NCI-H1105 treated with DMSO at 0.1 percent for 48 hours (cell line): ENCODE measurements at regions not wholly inside any gene's neighbourhood (a gene's known extent, or its start where the extent isn't known, plus 50 kb on each side); places are given as distances from the start of the nearest gene placed in this dataset.

ENCODE experiments used
- DNase-seq: peaks from one replicate; lab custom pipeline; 2025; lab: John Stamatoyannopoulos, UW

DNA sequence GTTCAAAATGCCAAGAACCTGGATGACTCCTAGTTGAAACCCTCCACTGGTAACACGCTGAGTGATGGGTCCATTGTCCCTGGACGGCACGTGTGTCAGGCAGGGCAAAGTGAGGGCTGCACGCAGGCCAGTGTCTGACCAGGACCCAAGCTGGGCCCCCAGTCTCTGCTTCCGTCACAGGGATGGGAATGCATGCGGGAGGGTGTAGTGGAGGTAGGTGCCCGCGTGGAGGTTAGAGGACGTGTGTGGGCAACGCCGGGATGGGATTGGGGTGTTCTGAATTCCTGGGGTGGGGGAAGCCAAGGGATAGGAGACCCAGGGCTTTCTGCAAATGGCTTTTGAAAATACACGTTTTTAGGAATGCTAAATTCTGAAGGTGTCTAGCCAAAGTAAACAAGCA lies 943.3 kb downstream of the BRD1 start:
- DNase-seq, result no peak

DNA sequence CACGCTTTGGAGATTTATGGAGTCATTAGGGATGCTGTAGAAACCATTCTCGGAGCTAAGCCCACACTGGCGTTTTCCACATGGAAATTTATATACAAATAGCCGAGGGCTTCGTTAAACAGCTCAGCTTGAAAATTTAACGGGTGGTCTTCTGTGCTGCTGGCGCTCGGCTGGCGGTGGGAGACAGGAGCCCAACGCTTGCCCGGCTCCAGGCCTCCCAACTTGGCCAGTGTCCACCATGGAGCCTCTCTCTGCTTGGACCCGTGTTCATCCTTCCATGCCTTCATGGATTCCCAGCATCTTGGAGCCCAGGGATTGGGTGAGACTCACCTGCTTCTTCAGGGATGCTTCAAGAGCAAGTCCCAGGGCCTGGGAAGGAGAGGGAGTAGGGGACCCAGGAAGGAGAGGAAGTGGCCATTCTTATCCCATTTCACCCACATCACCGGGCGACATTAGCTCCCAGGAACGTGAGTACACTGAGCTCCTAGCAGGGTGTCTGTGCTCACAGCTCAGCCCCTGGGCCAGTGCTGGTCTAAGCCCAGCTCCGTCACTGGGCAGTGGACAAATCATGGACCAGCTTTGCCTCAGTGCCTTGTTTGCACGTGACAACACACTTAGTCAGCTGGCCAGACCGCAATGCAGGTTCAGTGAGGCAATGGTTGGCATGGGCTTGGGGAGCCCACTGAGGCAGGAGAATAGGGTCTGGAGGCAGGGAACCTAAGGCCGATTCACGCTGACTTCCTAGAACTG lies 944.3 kb downstream of the BRD1 start:
- no peak for DNase-seq

DNA sequence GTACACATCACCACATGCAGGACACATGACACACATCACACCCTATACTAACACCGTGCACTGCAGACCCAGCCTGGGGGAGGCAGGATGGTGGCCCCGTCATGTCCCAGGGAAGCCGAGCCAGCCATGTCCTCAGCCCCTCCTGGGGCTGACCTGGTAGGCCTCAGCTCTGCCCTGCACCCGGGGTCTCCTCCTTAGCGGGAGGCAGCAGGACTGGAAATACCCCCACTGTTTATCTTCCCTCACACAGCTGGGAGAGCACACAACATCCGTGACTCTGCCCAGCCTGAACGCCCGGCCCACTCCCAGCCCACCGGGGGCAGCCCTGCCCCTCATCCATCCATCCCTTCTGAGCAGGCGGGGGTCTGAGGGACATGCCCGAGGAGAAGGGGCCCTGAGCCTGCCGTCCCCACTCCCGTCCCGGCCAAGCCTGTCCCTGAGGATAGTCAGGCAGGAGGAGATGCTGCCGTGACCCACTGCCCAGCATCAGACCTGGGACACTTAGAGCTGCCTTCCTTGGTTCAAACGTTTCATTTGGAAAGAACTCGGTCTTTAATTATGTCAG lies 945.0 kb downstream of the BRD1 start:
- DNase-seq, result no peak

DNA sequence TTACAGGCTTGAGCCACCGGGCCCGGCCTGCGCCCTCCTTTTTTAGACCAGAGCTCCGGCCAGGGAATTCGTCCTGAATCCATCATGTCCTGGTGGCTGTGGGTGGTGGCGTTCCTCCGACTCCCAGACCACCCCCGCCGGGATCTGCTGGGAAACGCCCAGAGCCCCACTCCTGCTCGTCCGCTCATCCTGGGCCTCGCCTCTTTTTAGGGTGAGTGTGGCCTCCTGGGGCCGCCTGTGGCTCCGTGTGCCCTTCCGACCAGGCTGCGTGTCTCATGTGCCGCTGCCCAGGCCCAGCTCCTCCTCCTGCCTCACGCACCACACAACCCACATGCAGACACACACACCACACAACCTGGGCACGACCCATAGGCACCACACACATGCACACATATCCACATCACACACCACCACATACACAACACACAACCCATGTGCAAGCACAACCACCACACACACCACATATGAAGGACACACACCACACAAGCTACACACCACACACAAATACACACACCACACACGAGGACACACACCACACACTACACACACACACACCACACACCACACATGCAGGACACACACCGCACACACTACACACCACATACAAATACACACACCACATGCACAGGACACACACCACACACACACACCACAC lies 946.2 kb downstream of the BRD1 start:
- no peak for DNase-seq

DNA sequence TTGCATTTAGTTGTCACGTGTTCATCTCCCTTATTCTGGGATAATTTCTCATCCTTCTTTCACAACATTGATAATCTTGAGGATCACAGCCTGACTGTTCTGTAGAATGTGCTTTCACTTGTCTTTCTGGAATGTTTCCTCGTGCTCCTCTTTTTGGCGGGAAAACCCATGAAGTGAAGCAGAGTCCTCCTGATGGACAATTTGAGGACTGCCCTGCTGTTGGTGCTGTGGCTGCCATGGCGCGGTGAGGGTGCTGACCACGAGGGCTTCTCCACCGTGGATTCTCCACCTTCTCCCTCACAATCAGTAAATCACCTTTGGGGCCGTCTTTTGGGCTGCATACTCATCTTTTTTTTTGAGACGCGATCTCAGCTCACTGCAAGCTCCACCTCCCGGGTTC lies 946.9 kb downstream of the BRD1 start:
- DNase-seq, result no peak

DNA sequence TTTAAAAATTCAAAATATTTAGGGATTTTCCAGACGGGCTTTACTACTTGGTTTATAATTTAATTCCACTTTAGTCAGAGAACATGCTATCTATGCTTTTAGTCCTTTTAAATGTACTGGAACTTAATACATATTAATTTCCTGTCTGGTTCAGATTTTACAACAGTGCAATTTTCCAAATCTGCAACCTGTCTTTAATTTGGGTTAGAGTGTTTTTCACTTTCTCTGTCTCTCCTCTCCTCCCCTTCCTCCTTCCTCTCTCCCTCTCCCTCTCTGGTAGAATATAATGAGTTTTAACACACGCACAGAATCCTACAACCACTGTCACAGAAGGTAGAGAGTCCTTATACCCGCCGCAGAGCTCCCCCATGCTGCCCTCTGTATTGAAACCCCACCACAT lies 950.7 kb downstream of the BRD1 start:
- DNase-seq, result no peak

DNA sequence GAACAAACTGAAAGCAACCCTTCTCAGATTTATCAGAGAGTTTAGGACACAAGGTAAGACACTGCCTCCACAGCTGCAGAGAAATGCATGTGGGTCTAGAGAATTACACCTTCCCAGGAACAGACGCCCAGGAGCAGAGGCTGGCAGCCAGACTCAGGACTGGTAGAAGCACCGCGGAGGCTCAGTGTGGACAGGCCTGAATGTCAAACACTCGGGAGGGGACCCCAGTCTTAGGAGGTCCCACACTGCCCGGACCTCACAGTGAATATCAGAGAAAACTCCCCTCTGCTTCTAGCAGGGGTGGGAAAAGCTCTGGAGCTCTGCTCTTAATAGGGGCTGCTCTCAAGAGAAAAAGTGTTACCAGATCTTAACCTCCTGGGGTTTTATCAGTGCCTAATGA lies 952.7 kb downstream of the BRD1 start:
- DNase-seq, result no peak

DNA sequence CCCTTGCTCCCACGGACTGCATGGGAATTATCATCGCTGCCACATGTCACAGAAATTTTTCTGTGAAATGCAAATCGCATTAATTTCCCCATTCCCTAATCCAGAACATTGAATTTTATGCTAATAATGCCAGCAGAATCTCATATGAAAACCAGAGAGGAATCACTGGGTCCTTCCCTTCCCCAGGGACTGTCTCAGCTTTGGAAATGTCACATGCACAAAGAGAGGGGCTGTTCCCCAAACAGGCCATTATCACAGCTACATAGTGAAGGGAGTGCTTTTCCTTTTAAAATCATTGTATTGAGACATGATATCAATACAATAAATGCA lies 954.5 kb downstream of the BRD1 start:
- DNase-seq, result no peak

DNA sequence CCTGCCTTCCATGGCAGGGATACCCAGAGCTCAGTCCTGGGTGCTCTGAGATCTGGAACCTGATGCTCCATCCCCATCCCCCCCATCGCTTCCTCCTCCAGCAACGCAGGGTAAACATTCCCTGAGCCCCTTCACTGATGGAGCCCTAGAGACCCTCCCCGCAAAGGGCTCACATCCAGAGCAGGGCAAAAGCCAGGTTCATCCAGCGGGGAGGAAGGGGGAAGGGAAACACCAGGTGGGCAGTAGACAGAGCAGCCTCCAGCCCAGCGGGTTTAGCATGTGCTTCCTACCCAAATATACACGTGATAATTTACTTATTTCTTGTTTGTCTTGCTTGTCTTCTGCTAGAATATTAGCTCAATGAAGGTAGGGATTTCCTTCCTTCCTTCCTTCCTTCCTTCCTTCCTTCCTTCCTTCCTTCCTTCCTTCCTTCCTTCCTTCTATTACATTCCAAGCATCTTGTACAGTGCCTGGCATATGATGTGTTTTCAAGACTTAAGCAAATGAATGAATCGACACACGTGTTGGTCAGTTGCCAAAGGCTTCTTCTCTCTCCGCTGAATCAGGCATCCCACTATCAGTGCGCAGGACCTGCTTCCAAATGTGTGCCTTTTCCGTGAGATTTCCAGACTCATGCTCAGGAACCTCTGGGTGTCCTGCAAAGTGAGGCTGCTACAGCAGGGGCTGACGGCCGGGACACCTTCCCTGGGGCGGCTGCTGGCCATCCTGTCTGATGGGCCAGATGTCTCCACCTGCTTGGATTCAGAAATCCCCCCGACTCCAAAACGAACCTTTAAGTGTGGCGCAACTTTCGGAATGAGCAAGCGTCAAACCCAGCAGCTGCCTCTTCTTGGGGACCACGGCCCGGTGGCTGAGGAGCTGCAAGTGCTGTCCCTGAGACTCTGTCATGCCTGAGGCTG lies 955.1 kb downstream of the BRD1 start:
- no peak for DNase-seq

DNA sequence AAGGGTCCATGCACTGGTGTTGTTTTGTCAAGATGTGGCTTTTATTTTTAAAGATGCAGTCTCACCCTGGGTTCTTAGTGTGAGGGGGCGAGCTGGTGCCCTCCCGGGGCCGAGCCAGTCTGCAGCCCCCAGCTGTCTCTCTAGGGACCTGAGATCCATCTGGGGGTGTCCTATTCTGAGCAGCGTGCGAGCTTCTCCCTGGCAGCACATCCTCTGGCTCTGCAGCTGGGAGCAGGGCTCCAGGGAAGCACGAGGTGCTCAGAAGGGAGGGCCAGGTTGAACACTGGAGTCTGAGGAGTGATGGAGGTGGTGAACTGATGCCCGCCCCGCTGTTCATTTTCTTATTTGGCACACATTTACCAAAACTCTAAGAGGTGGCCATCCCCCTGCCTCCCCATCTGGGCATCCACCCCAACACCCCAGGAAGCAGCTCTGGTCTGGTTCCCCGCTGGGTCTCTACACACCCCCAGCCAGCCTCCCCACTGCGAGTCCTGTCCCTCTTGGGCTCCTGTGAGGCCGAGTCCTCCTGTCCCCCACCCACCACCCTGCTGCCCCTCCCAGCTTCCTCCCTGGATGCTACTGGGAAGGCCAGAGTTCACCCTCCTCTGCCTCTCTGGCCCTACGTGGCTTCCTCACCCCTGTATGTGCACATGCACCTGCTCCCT lies 956.4 kb downstream of the BRD1 start:
- no peak for DNase-seq

DNA sequence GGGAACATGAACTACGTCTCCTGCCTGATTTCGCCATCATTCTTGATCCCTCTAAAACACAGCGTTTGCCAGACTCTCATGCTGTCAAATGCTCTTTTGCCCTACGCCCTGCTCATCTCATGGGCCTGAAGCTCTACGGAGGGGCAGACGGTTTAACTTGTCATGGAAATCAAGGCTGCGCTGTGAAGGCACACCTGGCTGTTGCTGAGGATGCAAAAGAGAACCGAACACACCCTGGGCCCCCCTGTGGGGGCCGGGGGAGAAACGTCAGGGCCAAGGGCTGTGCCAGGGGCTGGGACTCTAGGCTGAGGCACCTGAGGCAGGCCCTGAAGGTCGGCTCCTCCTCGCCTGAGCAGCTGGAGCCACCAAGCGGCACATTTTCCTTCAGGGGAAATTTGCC lies 957.2 kb downstream of the BRD1 start:
- no peak for DNase-seq

DNA sequence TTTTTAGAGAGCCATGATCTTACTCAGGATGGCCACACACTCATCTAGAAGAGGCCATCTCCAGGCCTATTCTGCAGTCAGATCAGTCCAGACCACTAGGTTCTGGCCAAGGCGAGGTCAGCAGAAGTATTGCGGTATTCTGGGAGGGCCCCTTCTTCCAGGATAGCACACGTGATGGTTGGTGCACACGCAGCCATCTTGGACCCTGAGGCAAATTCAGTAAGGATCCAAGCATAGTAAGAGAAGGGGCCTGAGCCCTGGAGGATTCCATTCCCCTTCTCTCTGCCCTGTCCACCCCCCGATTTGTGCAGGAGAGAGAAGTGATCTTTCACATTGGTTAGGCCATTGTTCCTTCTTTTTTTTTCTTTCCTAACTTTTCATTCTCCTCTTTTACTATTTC lies 957.9 kb downstream of the BRD1 start:
- no peak for DNase-seq

DNA sequence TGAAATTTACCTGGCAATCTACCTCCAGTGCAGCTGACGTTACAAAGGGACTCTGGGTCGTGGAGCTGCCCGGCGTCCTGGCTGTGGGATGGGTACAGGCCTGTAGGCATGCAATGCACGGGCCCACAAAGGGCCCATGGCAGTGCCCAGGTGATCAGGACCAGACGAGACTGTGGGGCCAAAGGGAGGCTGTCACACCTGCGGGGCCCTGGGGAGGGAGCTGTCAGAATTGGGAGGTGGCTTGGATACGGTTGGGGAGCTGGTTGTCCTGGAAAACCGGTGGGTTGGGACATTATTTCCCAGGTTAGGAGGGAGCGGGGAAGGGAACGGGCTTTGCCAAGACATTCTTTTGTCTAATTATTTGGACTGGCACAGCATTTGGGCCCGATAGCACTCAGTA lies 958.5 kb downstream of the BRD1 start:
- no peak for DNase-seq

DNA sequence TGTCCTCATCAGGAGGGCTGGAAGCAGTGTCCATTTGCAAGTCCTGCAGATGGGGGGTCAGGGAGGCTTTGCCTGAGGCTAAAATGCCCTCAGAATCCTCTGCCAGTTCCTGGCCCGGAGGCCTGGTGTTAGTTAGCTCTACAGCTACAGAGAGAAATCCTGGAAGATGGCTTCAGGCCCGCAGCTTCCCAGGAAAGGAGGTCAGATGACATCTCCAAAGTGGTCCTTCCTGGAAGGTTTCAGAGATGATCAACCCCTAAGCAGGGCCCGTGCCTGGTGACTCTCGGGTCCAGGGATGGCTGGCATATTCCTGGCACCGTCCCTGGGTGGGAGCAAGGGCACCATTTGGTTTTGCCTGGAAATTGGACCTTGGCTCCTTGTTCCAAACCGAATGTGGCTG lies 959.1 kb downstream of the BRD1 start:
- no peak for DNase-seq

DNA sequence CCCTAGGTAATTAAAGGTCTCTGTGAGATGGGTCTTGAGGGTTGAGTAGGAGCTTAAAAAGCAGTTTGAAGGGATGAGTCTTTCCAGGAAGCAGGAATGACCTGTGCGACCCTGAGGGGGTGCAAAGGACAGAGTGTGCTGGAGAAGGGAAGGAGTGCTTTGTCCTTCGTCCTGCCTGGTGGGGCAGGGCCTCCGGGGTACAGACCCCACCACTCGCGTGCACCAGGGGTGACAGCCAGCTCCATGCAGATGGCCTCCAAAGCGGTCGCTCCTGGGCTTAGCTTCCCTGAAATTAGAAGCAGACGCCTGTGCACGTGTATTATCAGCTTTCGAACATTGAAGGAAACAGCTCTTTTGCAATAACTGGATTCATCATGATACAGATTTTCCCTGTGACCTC lies 959.8 kb downstream of the BRD1 start:
- no peak for DNase-seq

DNA sequence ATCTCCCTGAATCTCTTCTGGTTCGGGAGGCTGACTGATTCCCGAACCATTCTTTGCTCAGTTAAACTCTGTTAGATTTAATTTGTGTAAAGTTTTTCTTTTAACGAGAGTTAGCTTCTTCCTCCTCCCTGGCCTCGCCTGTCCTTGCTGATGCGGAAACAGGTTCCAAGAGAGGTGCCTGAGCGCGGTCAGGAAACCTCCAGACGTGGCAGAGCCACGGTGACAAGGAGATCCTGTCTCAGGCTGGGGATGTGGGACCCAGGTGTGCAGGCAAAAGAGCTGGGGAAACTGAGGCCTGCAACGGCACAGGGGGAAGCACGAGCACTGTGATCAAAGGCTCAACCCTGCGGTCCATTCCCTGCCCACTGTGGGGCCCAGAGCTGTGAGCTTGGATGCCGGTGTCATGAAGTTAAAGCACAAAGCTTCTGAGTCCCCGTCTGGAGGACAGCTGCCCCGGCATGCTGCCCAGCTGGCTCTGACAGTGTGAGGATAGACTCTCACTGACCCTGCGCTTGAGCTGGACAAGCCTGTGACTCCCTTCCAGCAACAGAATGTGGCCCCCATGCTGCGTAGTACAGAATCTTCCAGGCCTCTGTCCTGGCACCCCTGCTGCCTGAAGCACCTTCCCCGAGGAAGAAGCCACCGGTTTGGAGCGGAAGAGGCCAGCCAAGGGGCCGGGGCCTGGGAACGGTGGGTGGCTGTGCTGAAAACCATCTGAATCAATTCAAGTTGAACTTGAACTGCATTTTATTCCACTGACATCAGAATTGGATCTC lies 960.6 kb downstream of the BRD1 start:
- DNase-seq, result no peak

DNA sequence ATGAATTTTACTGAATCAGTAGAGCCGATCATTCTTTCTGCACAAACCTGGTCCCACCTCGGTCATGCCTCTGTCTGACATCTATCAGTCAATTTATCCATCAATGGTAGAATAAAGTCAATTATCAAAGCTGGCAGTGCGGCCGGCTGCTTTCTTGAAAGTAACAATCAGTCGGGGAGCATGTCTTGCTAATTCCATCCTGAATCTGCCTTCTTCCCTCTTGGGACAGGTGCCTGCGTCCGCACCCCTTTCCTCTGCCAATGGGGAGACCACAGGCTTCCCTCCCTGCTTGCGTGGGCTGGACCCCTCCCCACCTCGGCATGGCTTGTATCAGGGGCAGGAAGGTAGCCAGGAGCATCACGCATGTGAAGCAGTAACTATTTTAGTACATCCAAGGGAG lies 962.9 kb downstream of the BRD1 start:
- DNase-seq, result no peak

DNA sequence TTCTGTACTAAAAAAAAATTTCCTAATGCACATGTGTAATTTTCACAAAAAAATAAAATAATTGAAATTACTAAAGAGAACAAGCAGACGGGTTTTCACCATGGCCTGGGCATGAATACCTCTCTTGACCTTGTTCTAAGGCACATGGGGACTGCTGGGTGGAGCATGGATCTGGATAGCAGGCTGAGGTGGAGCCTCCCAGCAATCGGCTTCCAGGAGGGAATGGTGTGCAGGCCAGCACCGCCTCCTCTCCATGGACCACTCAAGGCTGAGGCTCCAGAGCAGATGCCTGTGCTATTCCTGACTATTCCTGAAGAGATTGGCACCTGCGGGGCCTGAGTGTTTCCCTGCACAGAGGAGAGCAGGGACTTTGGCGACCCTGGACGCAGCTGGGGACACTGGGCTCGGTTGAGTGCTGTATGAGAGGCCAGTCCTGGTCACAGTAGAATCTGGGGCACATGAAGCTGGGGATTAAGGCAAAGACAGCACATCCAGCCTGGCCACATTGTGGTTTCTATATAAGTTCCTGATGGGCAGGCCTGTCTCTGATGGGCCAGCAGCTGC lies 963.6 kb downstream of the BRD1 start:
- DNase-seq, result no peak

DNA sequence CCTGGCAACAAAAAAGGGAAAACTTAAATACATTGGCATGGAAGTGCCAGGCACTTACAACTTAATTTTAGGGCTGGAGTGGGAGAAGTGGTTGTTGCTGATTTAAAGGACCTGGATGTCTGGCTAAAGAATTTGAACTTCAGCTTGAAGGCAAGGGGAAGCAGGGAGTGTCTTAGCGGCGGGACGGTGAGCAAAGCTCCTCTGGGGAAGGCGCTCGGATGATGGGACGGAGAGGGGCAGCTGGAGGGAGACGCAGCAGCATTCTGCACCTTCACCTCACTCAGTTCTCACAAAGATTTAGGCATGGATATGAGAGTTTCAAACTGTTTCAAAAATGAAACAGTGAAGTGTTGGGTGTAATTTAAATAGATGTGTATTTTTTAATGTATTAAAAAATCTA lies 967.1 kb downstream of the BRD1 start:
- no peak for DNase-seq

DNA sequence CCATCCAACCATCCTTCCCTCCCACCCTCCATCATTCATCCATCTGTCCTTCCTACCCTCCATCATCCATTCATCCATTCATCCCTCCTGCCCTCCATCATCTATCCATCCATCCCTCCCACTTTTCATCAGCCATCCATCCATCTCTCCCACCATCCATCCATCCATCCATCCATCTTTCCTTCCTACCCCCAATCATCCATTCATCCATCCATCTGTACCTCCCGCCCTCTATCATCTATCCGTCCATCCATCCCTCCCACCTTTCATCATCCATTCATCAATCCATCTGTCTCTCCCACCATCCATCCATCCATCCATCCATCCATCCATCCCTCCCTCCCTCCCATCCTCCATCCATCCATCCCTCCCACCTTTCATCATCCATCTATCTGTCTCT lies 968.8 kb downstream of the BRD1 start:
- no peak for DNase-seq

DNA sequence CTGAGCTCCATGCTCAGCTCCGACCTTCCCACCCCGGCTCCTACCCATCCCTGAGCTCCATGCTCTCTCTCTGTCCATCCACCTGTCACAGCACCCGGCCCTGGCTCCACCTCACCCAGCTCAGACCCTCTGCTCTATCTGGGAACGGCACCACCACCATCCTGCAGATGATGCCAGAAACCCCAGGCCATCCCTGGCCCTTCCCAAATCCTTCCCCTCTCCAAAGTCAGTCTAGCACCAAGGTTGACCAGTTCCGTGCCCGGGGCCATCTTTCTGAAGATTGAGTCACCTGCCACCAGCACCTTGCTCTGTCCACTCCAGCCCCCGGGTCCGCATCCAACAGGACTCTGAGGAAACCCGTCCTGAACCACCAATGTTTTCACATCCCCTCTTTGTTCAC lies 969.6 kb downstream of the BRD1 start:
- DNase-seq, result no peak
